ENCODE measurements at regions not wholly inside any gene's neighbourhood (a gene's known extent, or its start where the extent isn't known, plus 50 kb on each side); places are given as distances from the start of the nearest gene placed in this dataset.
"Not testable (repeated sequence)": the region's sequence is repeated elsewhere in the genome, so short reads cannot be mapped to it uniquely, and the experiment has no call there.

- Histone ChIP-seq H3K36me3 (ENCODE audit: insufficient read depth, insufficient read length, low read length) (no peaks in the 10 kb centered on the region), H3K9ac (ENCODE audit: insufficient read length, low read depth) (no peak overlapping the region), H3K4me3 (ENCODE audit: insufficient read length, low read depth) (no peak overlapping the region), H3K9me3 (ENCODE audit: insufficient read depth, low read length) (peaks cover 18% of the 10 kb centered on the region), H3K27me3 (ENCODE audit: insufficient read depth, insufficient read length) (no peaks in the 10 kb centered on the region), H3K4me1 (ENCODE audit: insufficient read depth, insufficient read length) (no peaks in the 10 kb centered on the region)
- DNase-seq (ENCODE audit: low read depth, low spot score), result peak; percentile 22
- TF ChIP-seq YY1 (IDR thresholded peaks at IDR 0.05; ENCODE audit: insufficient read depth, insufficient read length), result no peak
- no peak for TF ChIP-seq ZNF274 (IDR thresholded peaks at IDR 0.05; ENCODE audit: low read depth, low read length)
- no peak for TF ChIP-seq SUZ12 (IDR thresholded peaks at IDR 0.05; ENCODE audit: extremely low read depth, insufficient read depth, insufficient read length)
These were observed 228.9 kb upstream of the ADGRL4 start for GRCh38 chr1:79235301-79236002.

- Histone ChIP-seq H3K36me3 (ENCODE audit: insufficient read depth, insufficient read length, low read length) (no peaks in the 10 kb centered on the region), H3K9ac (ENCODE audit: insufficient read length, low read depth) (no peak overlapping the region), H3K4me1 (ENCODE audit: insufficient read depth, insufficient read length) (no peaks in the 10 kb centered on the region), H3K9me3 (ENCODE audit: insufficient read depth, low read length) (no peaks in the 10 kb centered on the region), H3K4me3 (ENCODE audit: insufficient read length, low read depth) (no peak overlapping the region), H3K27me3 (ENCODE audit: insufficient read depth, insufficient read length) (no peaks in the 10 kb centered on the region)
- no peak for DNase-seq (ENCODE audit: low read depth, low spot score)
- TF ChIP-seq SUZ12 (IDR thresholded peaks at IDR 0.05; ENCODE audit: extremely low read depth, insufficient read depth, insufficient read length) (no peak), ZNF274 (IDR thresholded peaks at IDR 0.05; ENCODE audit: low read depth, low read length) (no peak), YY1 (IDR thresholded peaks at IDR 0.05; ENCODE audit: insufficient read depth, insufficient read length) (no peak)
These were observed 226.3 kb upstream of the ADGRL4 start for GRCh38 chr1:79232818-79233217.

- H3K27me3 ChIP-seq (ENCODE audit: insufficient read depth, insufficient read length), result not testable (repeated sequence)
These were observed 224.2 kb upstream of the ADGRL4 start for GRCh38 chr1:79230751-79231150.

GRCh38 chr1:79226963-79227362 lies 220.4 kb upstream of the ADGRL4 start:
- Histone ChIP-seq H3K36me3 (ENCODE audit: insufficient read depth, insufficient read length, low read length) (no peaks in the 10 kb centered on the region), H3K4me1 (ENCODE audit: insufficient read depth, insufficient read length) (no peaks in the 10 kb centered on the region), H3K9me3 (ENCODE audit: insufficient read depth, low read length) (peaks cover 3% of the 10 kb centered on the region; the same call in 1 of the 2 replicates), H3K9ac (ENCODE audit: insufficient read length, low read depth) (no peak overlapping the region), H3K27me3 (ENCODE audit: insufficient read depth, insufficient read length) (no peaks in the 10 kb centered on the region), H3K4me3 (ENCODE audit: insufficient read length, low read depth) (no peak overlapping the region)
- TF ChIP-seq SUZ12 (IDR thresholded peaks at IDR 0.05; ENCODE audit: extremely low read depth, insufficient read depth, insufficient read length) (no peak), ZNF274 (IDR thresholded peaks at IDR 0.05; ENCODE audit: low read depth, low read length) (no peak), YY1 (IDR thresholded peaks at IDR 0.05; ENCODE audit: insufficient read depth, insufficient read length) (no peak)
- no peak for DNase-seq (ENCODE audit: low read depth, low spot score)

More at GRCh38 chr1:79230751-79231150, 224.2 kb upstream of the ADGRL4 start:
- DNase-seq (ENCODE audit: low read depth, low spot score); H3K36me3 ChIP-seq (ENCODE audit: insufficient read depth, insufficient read length, low read length); H3K4me3 ChIP-seq (ENCODE audit: insufficient read length, low read depth); H3K9ac ChIP-seq (ENCODE audit: insufficient read length, low read depth); H3K4me1 ChIP-seq (ENCODE audit: insufficient read depth, insufficient read length); H3K9me3 ChIP-seq (ENCODE audit: insufficient read depth, low read length): not testable (repeated sequence)

- no peak overlapping the region for H3K4me3 ChIP-seq (ENCODE audit: insufficient read length, low read depth)
These were observed 218.0 kb upstream of the ADGRL4 start for GRCh38 chr1:79224537-79224936.

DNA sequence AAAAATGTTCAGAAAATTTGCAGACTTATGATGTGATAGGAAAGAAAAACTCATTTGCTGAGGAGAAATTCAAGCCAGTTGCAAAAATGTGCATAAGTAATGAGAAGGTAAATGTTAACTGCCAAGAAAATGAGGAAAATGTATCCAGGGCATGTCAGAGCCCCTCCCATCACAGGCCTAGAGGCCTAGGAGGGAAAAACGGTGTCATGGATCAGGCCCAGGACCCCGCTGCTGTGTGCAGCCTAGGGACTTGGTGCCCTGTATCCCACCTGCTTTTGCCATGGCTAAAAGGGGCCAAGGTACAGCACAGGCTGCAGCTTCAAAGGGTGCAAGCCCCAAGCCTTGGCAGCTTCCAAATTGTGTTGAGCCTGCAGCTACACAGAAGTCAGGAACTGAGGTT lies 214.0 kb upstream of the ADGRL4 start:
- no peak overlapping the region for H3K9ac ChIP-seq (ENCODE audit: insufficient read length, low read depth)
- H3K9me3 ChIP-seq (ENCODE audit: insufficient read depth, low read length), result peaks cover 25% of the 10 kb centered on the region
- DNase-seq (ENCODE audit: low read depth, low spot score), result no peak
- no peaks in the 10 kb centered on the region for H3K36me3 ChIP-seq (ENCODE audit: insufficient read depth, insufficient read length, low read length)
- TF ChIP-seq SUZ12 (IDR thresholded peaks at IDR 0.05; ENCODE audit: extremely low read depth, insufficient read depth, insufficient read length) (no peak), YY1 (IDR thresholded peaks at IDR 0.05; ENCODE audit: insufficient read depth, insufficient read length) (no peak), ZNF274 (IDR thresholded peaks at IDR 0.05; ENCODE audit: low read depth, low read length) (no peak)
- no peaks in the 10 kb centered on the region for H3K4me1 ChIP-seq (ENCODE audit: insufficient read depth, insufficient read length)
- H3K4me3 ChIP-seq (ENCODE audit: insufficient read length, low read depth), result no peak overlapping the region
- H3K27me3 ChIP-seq (ENCODE audit: insufficient read depth, insufficient read length), result no peaks in the 10 kb centered on the region

More at GRCh38 chr1:79224537-79224936, 218.0 kb upstream of the ADGRL4 start:
- no peak for DNase-seq (ENCODE audit: low read depth, low spot score)
- Histone ChIP-seq H3K36me3 (ENCODE audit: insufficient read depth, insufficient read length, low read length) (no peaks in the 10 kb centered on the region), H3K4me1 (ENCODE audit: insufficient read depth, insufficient read length) (no peaks in the 10 kb centered on the region), H3K27me3 (ENCODE audit: insufficient read depth, insufficient read length) (no peaks in the 10 kb centered on the region), H3K9ac (ENCODE audit: insufficient read length, low read depth) (no peak overlapping the region), H3K9me3 (ENCODE audit: insufficient read depth, low read length) (peaks cover 25% of the 10 kb centered on the region)
- TF ChIP-seq YY1 (IDR thresholded peaks at IDR 0.05; ENCODE audit: insufficient read depth, insufficient read length), result no peak
- TF ChIP-seq SUZ12 (IDR thresholded peaks at IDR 0.05; ENCODE audit: extremely low read depth, insufficient read depth, insufficient read length), result no peak
- no peak for TF ChIP-seq ZNF274 (IDR thresholded peaks at IDR 0.05; ENCODE audit: low read depth, low read length)

DNA sequence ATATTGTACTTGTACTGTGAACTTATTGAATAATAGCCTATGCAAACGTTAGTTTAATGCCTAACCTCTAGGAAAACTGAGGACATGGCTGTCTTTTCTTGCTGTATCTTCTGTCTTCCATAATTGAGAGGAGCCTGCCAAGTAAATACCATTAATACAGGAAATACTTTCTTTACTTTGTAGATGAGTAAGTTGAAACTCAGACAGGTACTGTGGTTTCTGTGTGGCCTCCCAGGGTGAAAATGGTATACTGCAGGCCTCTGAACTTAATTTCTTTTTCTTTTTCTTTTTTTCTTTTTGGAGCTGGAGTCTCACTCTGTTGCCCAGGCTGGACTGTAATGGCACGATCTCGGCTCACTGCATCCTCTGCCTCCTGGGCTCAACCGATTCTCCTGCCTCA lies 208.8 kb upstream of the ADGRL4 start:
- DNase-seq (ENCODE audit: low read depth, low spot score), result no peak
- Histone ChIP-seq H3K27me3 (ENCODE audit: insufficient read depth, insufficient read length) (no peaks in the 10 kb centered on the region), H3K4me3 (ENCODE audit: insufficient read length, low read depth) (no peak overlapping the region), H3K4me1 (ENCODE audit: insufficient read depth, insufficient read length) (no peaks in the 10 kb centered on the region), H3K9me3 (ENCODE audit: insufficient read depth, low read length) (peaks cover 6% of the 10 kb centered on the region; the same call in 1 of the 2 replicates), H3K36me3 (ENCODE audit: insufficient read depth, insufficient read length, low read length) (no peaks in the 10 kb centered on the region), H3K9ac (ENCODE audit: insufficient read length, low read depth) (no peak overlapping the region)
- no peak for TF ChIP-seq ZNF274 (IDR thresholded peaks at IDR 0.05; ENCODE audit: low read depth, low read length)
- no peak for TF ChIP-seq YY1 (IDR thresholded peaks at IDR 0.05; ENCODE audit: insufficient read depth, insufficient read length)
- no peak for TF ChIP-seq SUZ12 (IDR thresholded peaks at IDR 0.05; ENCODE audit: extremely low read depth, insufficient read depth, insufficient read length)
